H1 (cell line): ENCODE measurements at regions not wholly inside any gene's neighbourhood (a gene's known extent, or its start where the extent isn't known, plus 50 kb on each side); places are given as distances from the start of the nearest gene placed in this dataset.

Experiments used
- CTCF ChIA-PET: fragments of 300-600 bp; sonication (Branson Sonifier 250); formaldehyde crosslinking; loops from one replicate; lab custom pipeline; 2021; ENCODE audit not compliant: partially characterized antibody; lab: Charles Lee
- POLR2A ChIA-PET: fragments of 300-600 bp; sonication (Branson Sonifier 250); formaldehyde crosslinking; loops from one replicate; lab custom pipeline; 2021; ENCODE audit warnings: inconsistent platforms; ENCODE audit not compliant: partially characterized antibody; lab: Charles Lee
- DNase-seq, 2 experiments: peaks; one replicate each; pipeline versions ENCODE4 v3.0.0 to v3.0.0-alpha.2; 2010 to 2022; ENCODE audit warnings: low spot score in 2 of 2, low read depth in 1 of 2, mixed read lengths in 1 of 2
- FAIRE-seq: peaks from 2 replicates; lab custom pipeline; 2011; peaks lifted over from hg19 to GRCh38; lab: Jason Lieb, UNC
- H2AFZ ChIP-seq: 2 replicates; pipeline ENCODE4 v1.8.1; 2012; ENCODE audit warnings: low read length, inconsistent platforms
- H2AK5ac ChIP-seq: 2 replicates; pipeline ENCODE4 v1.6.1; 2013; ENCODE audit warnings: low read depth, low read length
- H2BK120ac ChIP-seq: replicated peaks from 2 replicates; pipeline ENCODE3; 2013; ENCODE audit warnings: low read depth, low read length, inconsistent platforms
- H2BK12ac ChIP-seq: 2 replicates; pipeline ENCODE4 v1.6.1; 2013; ENCODE audit warnings: low read depth, low read length
- H2BK15ac ChIP-seq: 2 replicates; pipeline ENCODE4 v1.6.1; 2013; ENCODE audit warnings: low read length
- H2BK20ac ChIP-seq: 2 replicates; pipeline ENCODE4 v1.6.1; 2013; ENCODE audit warnings: low read length
- H2BK5ac ChIP-seq: 2 replicates; pipeline ENCODE4 v1.6.1; 2013; ENCODE audit warnings: low read depth, low read length
- H3K14ac ChIP-seq: 2 replicates; pipeline ENCODE4 v1.6.1; 2013; ENCODE audit warnings: inconsistent platforms; ENCODE audit not compliant: insufficient read length
- H3K18ac ChIP-seq: 2 replicates; pipeline ENCODE4 v1.6.1; 2013; ENCODE audit warnings: low read length; ENCODE audit errors: extremely low read depth
- H3K23ac ChIP-seq: 2 replicates; pipeline ENCODE4 v1.6.1; 2013; ENCODE audit warnings: inconsistent platforms; ENCODE audit not compliant: insufficient read length
- H3K23me2 ChIP-seq: 2 replicates; pipeline ENCODE4 v1.6.1; 2013; ENCODE audit warnings: low read depth, low read length
- H3K27ac ChIP-seq: 2 replicates; pipeline ENCODE4 v1.6.1; 2011; ENCODE audit warnings: low read depth, low read length, inconsistent platforms
- H3K27me3 ChIP-seq, 4 experiments: replicated peaks in 1 of 4; 1 replicate in 1 of 4; 2 replicates in 3 of 4; pipeline versions ENCODE4 v1.6.1 to v1.8.1; 2011 to 2013; ENCODE audit warnings: low read length in 3 of 4, mild to moderate bottlenecking in 3 of 4, inconsistent platforms in 2 of 4, mixed read lengths in 2 of 4, moderate library complexity in 1 of 4; ENCODE audit not compliant: control insufficient read depth in 3 of 4, insufficient read depth in 3 of 4; ENCODE audit errors: extremely low read depth in 1 of 4
- H3K36me3 ChIP-seq, 4 experiments: 2 replicates each; pipeline versions ENCODE4 v1.6.1 to v1.8.1; 2011 to 2013; ENCODE audit warnings: mild to moderate bottlenecking in 4 of 4, low read length in 3 of 4, moderate library complexity in 2 of 4, control low read depth in 1 of 4, inconsistent platforms in 1 of 4; ENCODE audit not compliant: insufficient read depth in 4 of 4, control insufficient read depth in 2 of 4
- H3K4ac ChIP-seq: replicated peaks from 2 replicates; pipeline ENCODE3; 2013; ENCODE audit warnings: low read length, low read depth, mixed read lengths, inconsistent platforms; ENCODE audit not compliant: insufficient read length
- H3K4me1 ChIP-seq, 4 experiments: replicated peaks in 1 of 4; 1 replicate in 1 of 4; 2 replicates in 3 of 4; pipeline versions ENCODE4 v1.6.1 to v1.8.1; 2011 to 2013; ENCODE audit warnings: low read length in 3 of 4, inconsistent platforms in 2 of 4, mixed read lengths in 1 of 4; ENCODE audit not compliant: insufficient read depth in 4 of 4, control insufficient read depth in 3 of 4
- H3K4me2 ChIP-seq, 2 experiments: 2 replicates each; pipeline versions ENCODE4 v1.6.1 to v1.8.1; 2011 to 2013; ENCODE audit warnings: low read depth in 2 of 2, low read length in 2 of 2, control low read depth in 1 of 2, inconsistent platforms in 1 of 2, mild to moderate bottlenecking in 1 of 2; ENCODE audit not compliant: insufficient read depth in 1 of 2
- H3K4me3 ChIP-seq, 4 experiments: fragments of 200-600, 300-600 bp in 1 of 4; sonication (generic), shearing (Covaris generic), sonication (Bioruptor Twin) in 1 of 4; 2 replicates each; pipeline versions ENCODE4 v1.5.1 to v1.8.1; 2011 to 2016; ENCODE audit warnings: low read length in 4 of 4, low read depth in 3 of 4, control low read depth in 2 of 4, inconsistent platforms in 2 of 4, mild to moderate bottlenecking in 2 of 4, mixed read lengths in 1 of 4, moderate library complexity in 1 of 4; ENCODE audit not compliant: insufficient read depth in 2 of 4; ENCODE audit errors: extremely low read depth in 1 of 4
- H3K56ac ChIP-seq: replicated peaks from 2 replicates; pipeline ENCODE3; 2013; ENCODE audit warnings: low read depth, mild to moderate bottlenecking, mixed read lengths, low read length, inconsistent platforms; ENCODE audit not compliant: insufficient read length
- H3K79me1 ChIP-seq: 2 replicates; pipeline ENCODE4 v1.6.1; 2013; ENCODE audit warnings: low read depth, low read length, control low read depth
- H3K79me2 ChIP-seq, 2 experiments: 2 replicates each; pipeline versions ENCODE4 v1.6.1 to v1.8.1; 2012 to 2013; ENCODE audit warnings: low read length in 2 of 2, mild to moderate bottlenecking in 2 of 2, inconsistent platforms in 1 of 2; ENCODE audit not compliant: insufficient read depth in 2 of 2, control insufficient read depth in 1 of 2
- H3K9ac ChIP-seq, 4 experiments: replicated peaks in 1 of 4; 1 replicate in 1 of 4; 2 replicates in 3 of 4; pipeline versions ENCODE4 v1.6.1 to v1.8.1; 2011 to 2013; ENCODE audit warnings: low read depth in 3 of 4, low read length in 3 of 4, control low read depth in 2 of 4, mild to moderate bottlenecking in 2 of 4, moderate library complexity in 2 of 4, inconsistent platforms in 1 of 4; ENCODE audit errors: extremely low read depth in 1 of 4
- H3K9me3 ChIP-seq, 2 experiments: 2 replicates each; pipeline versions ENCODE4 v1.6.1 to v1.8.1; 2012 to 2013; ENCODE audit warnings: mild to moderate bottlenecking in 2 of 2, moderate library complexity in 2 of 2, control low read depth in 1 of 2, inconsistent platforms in 1 of 2, low read depth in 1 of 2, low read length in 1 of 2, mixed read lengths in 1 of 2; ENCODE audit not compliant: insufficient read depth in 2 of 2
- H4K20me1 ChIP-seq, 2 experiments: replicated peaks in 1 of 2; 2 replicates each; pipeline versions ENCODE3 to v1.8.1; 2011 to 2013; ENCODE audit warnings: inconsistent platforms in 2 of 2, low read length in 2 of 2, mild to moderate bottlenecking in 1 of 2; ENCODE audit not compliant: insufficient read depth in 2 of 2, control insufficient read depth in 1 of 2
- H4K5ac ChIP-seq: 2 replicates; pipeline ENCODE4 v1.6.1; 2013; ENCODE audit warnings: low read length, low read depth, mixed read lengths, inconsistent platforms; ENCODE audit not compliant: insufficient read length
- H4K8ac ChIP-seq: 2 replicates; pipeline ENCODE4 v1.8.0; 2013; ENCODE audit warnings: mild to moderate bottlenecking, moderate library complexity, low read length, inconsistent platforms; ENCODE audit not compliant: insufficient read depth; ENCODE audit errors: extremely low read depth
- H4K91ac ChIP-seq: replicated peaks from 2 replicates; pipeline ENCODE3; 2013; ENCODE audit warnings: low read length, mixed read lengths, inconsistent platforms; ENCODE audit not compliant: insufficient read length
- SP1 ChIP-seq: IDR thresholded peaks from 2 replicates; pipeline ENCODE4 v1.6.1; 2011; ENCODE audit warnings: low read depth, low read length
- whole genome bisulfite sequencing, 2 experiments: shearing (Covaris generic) in 1 of 2; methylation state at CpG; one replicate each; pipeline versions ENCODE4 v1.1.6 to v1.1.7; 2013 to 2015; ENCODE audit warnings: low lambda C conversion rate in 2 of 2, mixed read lengths in 2 of 2, inconsistent platforms in 1 of 2, low coverage in 1 of 2, missing lambda C conversion rate in 1 of 2; ENCODE audit not compliant: insufficient replicate concordance in 2 of 2, insufficient coverage in 1 of 2, insufficient read length in 1 of 2; ENCODE audit errors: extremely low coverage in 1 of 2, missing lambda C conversion rate in 1 of 2; 5-methylcytosine and 5-hydroxymethylcytosine counted together

DNA sequence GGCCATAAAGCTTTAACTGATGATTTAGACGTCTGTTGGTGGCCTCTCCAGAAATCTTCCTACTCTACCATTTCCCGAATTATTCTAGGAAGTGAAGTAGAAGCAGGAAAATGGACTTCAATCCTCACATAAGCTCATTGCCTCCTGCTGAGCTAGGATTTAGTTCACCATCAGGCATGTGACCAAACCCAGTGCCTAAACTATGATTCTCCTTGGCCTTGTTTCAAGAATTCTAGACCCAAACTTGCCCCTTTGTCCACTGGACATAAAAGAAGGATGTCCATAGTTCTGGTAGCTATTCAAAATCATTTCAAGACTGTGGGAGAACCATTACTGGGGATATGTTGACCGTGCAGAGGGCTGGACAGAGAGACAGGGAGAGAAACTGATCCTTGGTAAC lies 105.8 kb downstream of the C12orf50 start:
- Histone ChIP-seq H4K5ac (no peak overlapping the region), H2AK5ac (no peak overlapping the region), H2BK5ac (no peak overlapping the region), H3K56ac (no peak overlapping the region), H3K4ac (no peak overlapping the region), H4K20me1 (no peaks in the 10 kb centered on the region), H2BK120ac (no peak overlapping the region), H4K91ac (no peak overlapping the region), H3K79me2 (no peaks in the 10 kb centered on the region), H3K9ac (no peak overlapping the region), H3K23ac (no peak overlapping the region), H3K27me3 (no peaks in the 10 kb centered on the region), H3K23me2 (no peaks in the 10 kb centered on the region), H2BK15ac (no peak overlapping the region), H3K4me2 (no peak overlapping the region), H3K18ac (no peak overlapping the region), H2AFZ (no peak overlapping the region), H2BK20ac (no peak overlapping the region), H3K36me3 (no peaks in the 10 kb centered on the region), H3K9me3 (no peaks in the 10 kb centered on the region), H3K27ac (no peak overlapping the region), H3K14ac (no peak overlapping the region), H3K4me3 (no peak overlapping the region), H3K79me1 (no peaks in the 10 kb centered on the region), H3K4me1 (no peaks in the 10 kb centered on the region), H2BK12ac (no peak overlapping the region), H4K8ac (no peak overlapping the region)
- POLR2A ChIA-PET = no interaction called here
- CTCF ChIA-PET = interaction anchor here (1.0 kb wide), 1 partner anchor 75 kb away, joined by 4 read pairs; no protein-coding TSS in a partner anchor
- 92% methylated on average over 3 of the region's 3 CpGs; no CpG with 5 or more reads in 1 of the 2 experiments for WGBS, 2 experiments
- FAIRE-seq (no peak), DNase-seq (no peak)
- no peak for TF ChIP-seq SP1
